CD4-positive, alpha-beta T cell treated with Interferon alpha-2 for 1 hour (primary cell): ENCODE measurements at regions not wholly inside any gene's neighbourhood (a gene's known extent, or its start where the extent isn't known, plus 50 kb on each side); places are given as distances from the start of the nearest gene placed in this dataset.
"Not testable (repeated sequence)": the region's sequence is repeated elsewhere in the genome, so short reads cannot be mapped to it uniquely, and the experiment has no call there.

Experiments used
- DNase-seq, 2 donors: peaks; one replicate each; pipeline ENCODE4 v3.0.0-alpha.2; 2020 to 2022

- DNase-seq, result peak; percentile 1 to 12
Observed at GRCh38 chr5:165029099-165029870, 1523.9 kb downstream of the MAT2B start.

GRCh38 chr5:165030971-165031370 is 1525.6 kb downstream of the MAT2B start:
- DNase-seq, result no peak

GRCh38 chr5:165031371-165031770 is 1526.0 kb downstream of the MAT2B start:
- no peak for DNase-seq

- no peak for DNase-seq
Observed at GRCh38 chr5:165035520-165035919, 1530.1 kb downstream of the MAT2B start.

GRCh38 chr5:165039748-165040147 is 1534.3 kb downstream of the MAT2B start:
- no peak for DNase-seq

- not testable (repeated sequence) for DNase-seq
Observed at GRCh38 chr5:165045941-165046340, 1540.5 kb downstream of the MAT2B start.

- no peak for DNase-seq
Observed at GRCh38 chr5:165055476-165055875, 1550.1 kb downstream of the MAT2B start.

GRCh38 chr5:165057145-165057544 is 1551.7 kb downstream of the MAT2B start:
- no peak for DNase-seq

- DNase-seq, result no peak
Observed at GRCh38 chr5:165066751-165067385, 1561.4 kb downstream of the MAT2B start.

- no peak for DNase-seq
Observed at GRCh38 chr5:165076686-165077085, 1571.3 kb downstream of the MAT2B start.

GRCh38 chr5:165079389-165079788 is 1574.0 kb downstream of the MAT2B start:
- no peak for DNase-seq

- no peak for DNase-seq
Observed at GRCh38 chr5:165083394-165083793, 1578.0 kb downstream of the MAT2B start.

- DNase-seq, result no peak
Observed at GRCh38 chr5:165086465-165086864, 1581.0 kb downstream of the MAT2B start.

GRCh38 chr5:165094782-165095181 is 1589.4 kb downstream of the MAT2B start:
- DNase-seq, result no peak

- no peak for DNase-seq
Observed at GRCh38 chr5:165101709-165102108, 1596.3 kb downstream of the MAT2B start.

GRCh38 chr5:165104611-165105010 is 1599.2 kb downstream of the MAT2B start:
- no peak for DNase-seq

- no peak for DNase-seq
Observed at GRCh38 chr5:165108809-165109208, 1603.4 kb downstream of the MAT2B start.

GRCh38 chr5:165119175-165119574 is 1613.8 kb downstream of the MAT2B start:
- DNase-seq, result no peak

GRCh38 chr5:165126598-165126997 is 1621.2 kb downstream of the MAT2B start:
- no peak for DNase-seq

GRCh38 chr5:165127941-165128340 is 1622.5 kb downstream of the MAT2B start:
- DNase-seq, result no peak

GRCh38 chr5:165130656-165131055 is 1625.2 kb downstream of the MAT2B start:
- no peak for DNase-seq

- no peak for DNase-seq
Observed at GRCh38 chr5:165134155-165134554, 1628.7 kb downstream of the MAT2B start.

GRCh38 chr5:165135565-165135964 is 1630.1 kb downstream of the MAT2B start:
- DNase-seq, result no peak

GRCh38 chr5:165137701-165138100 is 1632.3 kb downstream of the MAT2B start:
- no peak for DNase-seq

GRCh38 chr5:165138236-165138635 is 1632.8 kb downstream of the MAT2B start:
- no peak for DNase-seq
